Loucy (cell line): ENCODE measurements at regions not wholly inside any gene's neighbourhood (a gene's known extent, or its start where the extent isn't known, plus 50 kb on each side); places are given as distances from the start of the nearest gene placed in this dataset.

Source experiments
- H2AFZ ChIP-seq: fragments of 200-600 bp; sonication (generic); 2 replicates; pipeline ENCODE4 v1.6.0; 2016; ENCODE audit warnings: antibody characterized with exemption, mild to moderate bottlenecking, low read length, moderate library complexity
- H3F3A ChIP-seq: fragments of 200-600 bp; 2 replicates; pipeline ENCODE4 v1.6.0; 2016; ENCODE audit warnings: antibody characterized with exemption, low read depth, mild to moderate bottlenecking
- H3K27me3 ChIP-seq: fragments of 200-600 bp; sonication (generic); 2 replicates; pipeline ENCODE4 v1.6.1; 2014; ENCODE audit warnings: low read length, mild to moderate bottlenecking; ENCODE audit not compliant: insufficient read depth, poor library complexity, severe bottlenecking
- H3K36me3 ChIP-seq: fragments of 200-600 bp; sonication (generic); 2 replicates; pipeline ENCODE4 v1.6.1; 2016; ENCODE audit warnings: low read length; ENCODE audit not compliant: insufficient read depth
- H3K4me1 ChIP-seq: fragments of 200-600 bp; sonication (generic); 2 replicates; pipeline ENCODE4 v1.5.1; 2014; ENCODE audit warnings: low read length, mild to moderate bottlenecking; ENCODE audit not compliant: insufficient read depth, poor library complexity, severe bottlenecking
- H3K4me2 ChIP-seq: fragments of 200-600 bp; sonication (generic); 2 replicates; pipeline ENCODE4 v1.6.0; 2014; ENCODE audit warnings: antibody characterized with exemption, low read length, low read depth, mild to moderate bottlenecking; ENCODE audit not compliant: poor library complexity, severe bottlenecking
- H3K4me3 ChIP-seq: fragments of 200-600 bp; sonication (generic); 2 replicates; pipeline ENCODE4 v1.5.1; 2014; ENCODE audit warnings: low read length, mild to moderate bottlenecking, mixed read lengths; ENCODE audit not compliant: poor library complexity, severe bottlenecking
- H3K79me2 ChIP-seq: fragments of 200-600 bp; sonication (generic); 2 replicates; pipeline ENCODE4 v1.6.1; 2014; ENCODE audit warnings: low read length; ENCODE audit not compliant: insufficient read depth
- H3K9ac ChIP-seq: fragments of 200-600 bp; sonication (generic); 2 replicates; pipeline ENCODE4 v1.6.0; 2014; ENCODE audit warnings: mild to moderate bottlenecking, low read depth, low read length, moderate library complexity; ENCODE audit not compliant: poor library complexity, severe bottlenecking
- H3K9me2 ChIP-seq: fragments of 200-600 bp; sonication (generic); replicated peaks from 2 replicates; pipeline ENCODE4 v1.6.1; 2016; ENCODE audit warnings: low read depth, low read length, mixed read lengths
- H3K9me3 ChIP-seq: fragments of 200-600 bp; sonication (generic); 2 replicates; pipeline ENCODE4 v1.6.1; 2014; ENCODE audit warnings: mild to moderate bottlenecking, antibody characterized with exemption, low read length, low read depth; ENCODE audit not compliant: insufficient read depth
- H4K20me1 ChIP-seq: fragments of 200-600 bp; sonication (generic); 2 replicates; pipeline ENCODE4 v1.6.0; 2014; ENCODE audit warnings: antibody characterized with exemption, low read length, mild to moderate bottlenecking; ENCODE audit not compliant: insufficient read depth, poor library complexity, severe bottlenecking
- EZH2phosphoT487 ChIP-seq: fragments of 200-600 bp; IDR thresholded peaks from 2 replicates; pipeline ENCODE4 v1.6.1; 2018; ENCODE audit warnings: antibody characterized with exemption, mild to moderate bottlenecking, moderate library complexity, borderline replicate concordance
- TF ChIP-seq, protein P1 (sequence below): fragments of 200-600 bp; sonication (generic); conservative IDR thresholded peaks from 2 replicates; pipeline ENCODE4 v1.5.1; 2014; ENCODE audit warnings: mild to moderate bottlenecking, antibody characterized with exemption, low read length

GRCh38 chr15:97189162-97189780, 771.2 kb upstream of the ARRDC4 start:
- Histone ChIP-seq H3K36me3 (no peaks in the 10 kb centered on the region), H4K20me1 (no peaks in the 10 kb centered on the region), H3K9me2 (no peaks in the 10 kb centered on the region), H3F3A (no peaks in the 10 kb centered on the region), H3K4me1 (no peaks in the 10 kb centered on the region), H2AFZ (no peak overlapping the region), H3K9me3 (no peaks in the 10 kb centered on the region), H3K79me2 (no peaks in the 10 kb centered on the region), H3K4me3 (no peak overlapping the region), H3K4me2 (no peak overlapping the region), H3K9ac (no peak overlapping the region), H3K27me3 (no peaks in the 10 kb centered on the region)
- no peak for TF ChIP-seq EZH2phosphoT487
- TF ChIP-seq, protein P1, sequence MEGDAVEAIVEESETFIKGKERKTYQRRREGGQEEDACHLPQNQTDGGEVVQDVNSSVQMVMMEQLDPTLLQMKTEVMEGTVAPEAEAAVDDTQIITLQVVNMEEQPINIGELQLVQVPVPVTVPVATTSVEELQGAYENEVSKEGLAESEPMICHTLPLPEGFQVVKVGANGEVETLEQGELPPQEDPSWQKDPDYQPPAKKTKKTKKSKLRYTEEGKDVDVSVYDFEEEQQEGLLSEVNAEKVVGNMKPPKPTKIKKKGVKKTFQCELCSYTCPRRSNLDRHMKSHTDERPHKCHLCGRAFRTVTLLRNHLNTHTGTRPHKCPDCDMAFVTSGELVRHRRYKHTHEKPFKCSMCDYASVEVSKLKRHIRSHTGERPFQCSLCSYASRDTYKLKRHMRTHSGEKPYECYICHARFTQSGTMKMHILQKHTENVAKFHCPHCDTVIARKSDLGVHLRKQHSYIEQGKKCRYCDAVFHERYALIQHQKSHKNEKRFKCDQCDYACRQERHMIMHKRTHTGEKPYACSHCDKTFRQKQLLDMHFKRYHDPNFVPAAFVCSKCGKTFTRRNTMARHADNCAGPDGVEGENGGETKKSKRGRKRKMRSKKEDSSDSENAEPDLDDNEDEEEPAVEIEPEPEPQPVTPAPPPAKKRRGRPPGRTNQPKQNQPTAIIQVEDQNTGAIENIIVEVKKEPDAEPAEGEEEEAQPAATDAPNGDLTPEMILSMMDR, result no peak

GRCh38 chr15:97194750-97195149, 765.8 kb upstream of the ARRDC4 start:
- no peaks in the 10 kb centered on the region for H3K27me3 ChIP-seq
- H3F3A ChIP-seq, result no peaks in the 10 kb centered on the region
- H3K4me3 ChIP-seq, result no peak overlapping the region
- no peaks in the 10 kb centered on the region for H3K9me3 ChIP-seq
- H3K36me3 ChIP-seq, result no peaks in the 10 kb centered on the region
- H3K9ac ChIP-seq, result no peak overlapping the region
- TF ChIP-seq EZH2phosphoT487, result no peak
- TF ChIP-seq, protein P1, result no peak
- no peaks in the 10 kb centered on the region for H3K4me1 ChIP-seq
- no peaks in the 10 kb centered on the region for H3K79me2 ChIP-seq
- no peak overlapping the region for H2AFZ ChIP-seq
- H3K4me2 ChIP-seq, result no peak overlapping the region
- H3K9me2 ChIP-seq, result no peaks in the 10 kb centered on the region
- no peaks in the 10 kb centered on the region for H4K20me1 ChIP-seq

DNA sequence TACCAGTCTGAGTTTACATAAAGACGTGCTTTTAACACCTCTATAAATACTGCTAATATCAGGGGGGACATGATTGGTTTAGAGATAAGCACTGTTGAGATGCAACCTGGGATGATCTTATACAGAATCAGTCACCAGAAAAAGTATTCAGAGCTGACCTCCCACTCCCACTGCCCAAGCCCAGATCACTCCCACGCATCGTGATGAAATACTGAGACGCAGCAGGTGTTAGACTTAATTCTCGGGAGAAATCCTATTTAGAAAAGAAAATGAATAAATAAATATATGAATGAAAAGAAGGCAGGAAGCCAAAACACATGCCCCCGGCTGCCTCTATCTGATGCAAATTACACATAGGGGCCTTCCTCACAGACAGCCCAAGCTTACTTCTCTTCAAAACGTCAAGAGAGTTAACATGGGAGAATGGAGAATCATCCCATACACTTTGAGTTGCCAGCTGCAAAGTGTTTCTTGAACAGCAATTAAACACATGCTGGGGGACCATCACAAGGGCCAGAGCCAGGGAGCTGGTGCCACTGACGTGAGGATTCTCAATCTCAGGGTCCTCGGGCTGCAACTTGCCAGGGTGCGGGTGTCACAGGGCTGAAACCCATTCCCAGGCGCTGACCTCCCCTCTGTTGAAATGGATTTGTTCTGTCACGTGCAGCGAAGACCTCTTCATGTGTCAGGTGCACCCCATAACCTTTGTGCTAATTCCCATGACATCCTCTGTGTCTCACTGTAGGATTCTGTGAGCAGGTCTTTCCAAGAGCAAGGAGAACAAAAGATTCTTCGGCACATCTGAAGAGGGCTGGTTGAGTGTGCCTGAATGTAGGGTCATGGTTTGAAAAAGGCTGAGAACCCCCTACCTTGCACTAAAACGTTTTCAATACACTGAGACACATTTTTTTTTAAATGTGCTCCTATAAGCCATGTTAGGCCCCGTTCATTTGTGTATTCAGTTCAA, 764.2 kb upstream of the ARRDC4 start:
- Histone ChIP-seq H3K4me2 (no peak overlapping the region), H3K4me3 (no peak overlapping the region), H3K36me3 (no peaks in the 10 kb centered on the region), H3K27me3 (no peaks in the 10 kb centered on the region), H3K9me2 (no peaks in the 10 kb centered on the region), H4K20me1 (no peaks in the 10 kb centered on the region), H3F3A (no peaks in the 10 kb centered on the region), H3K9me3 (no peaks in the 10 kb centered on the region), H3K4me1 (no peaks in the 10 kb centered on the region), H3K79me2 (no peaks in the 10 kb centered on the region), H3K9ac (no peak overlapping the region), H2AFZ (no peak overlapping the region)
- TF ChIP-seq, protein P1, result no peak
- no peak for TF ChIP-seq EZH2phosphoT487
